ENCODE measurements at regions not wholly inside any gene's neighbourhood (a gene's known extent, or its start where the extent isn't known, plus 50 kb on each side); places are given as distances from the start of the nearest gene placed in this dataset.

DNA sequence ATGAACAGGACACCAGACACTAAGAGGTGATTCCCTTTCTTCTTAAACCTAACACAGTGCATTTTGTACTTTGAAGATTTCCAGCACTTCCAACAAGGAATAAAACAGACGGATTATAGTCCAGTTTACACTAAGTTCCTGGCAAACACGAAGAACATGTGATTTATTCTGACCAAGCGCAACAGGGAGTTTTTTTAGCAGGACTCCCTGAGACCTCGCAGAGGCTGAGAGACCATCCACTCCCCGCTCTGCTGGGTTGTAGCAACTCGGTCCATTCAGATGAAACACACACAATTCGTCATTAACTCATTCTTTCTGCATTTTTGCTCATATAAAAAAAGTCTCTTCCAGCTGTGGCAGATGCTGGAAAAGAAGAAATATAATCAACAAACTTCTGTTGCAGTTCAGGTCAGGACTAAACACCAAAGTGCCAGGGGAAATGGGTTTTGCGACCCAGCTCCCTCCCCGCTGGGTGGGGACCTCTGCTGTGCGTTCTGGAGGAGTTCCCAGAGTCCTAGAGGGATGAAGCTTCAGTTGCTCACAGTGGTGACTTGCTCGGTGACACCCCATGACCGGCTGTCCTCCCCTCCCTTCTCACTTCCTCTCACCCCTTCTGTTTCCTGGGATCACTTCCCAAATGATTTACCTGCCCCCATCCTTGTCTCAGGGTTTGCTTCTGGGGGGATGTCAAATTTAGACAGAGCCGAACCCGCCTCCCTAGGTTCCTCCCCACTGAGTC is 52.5 kb downstream of the KCNF1 start:
- TF ChIP-seq, protein P1, sequence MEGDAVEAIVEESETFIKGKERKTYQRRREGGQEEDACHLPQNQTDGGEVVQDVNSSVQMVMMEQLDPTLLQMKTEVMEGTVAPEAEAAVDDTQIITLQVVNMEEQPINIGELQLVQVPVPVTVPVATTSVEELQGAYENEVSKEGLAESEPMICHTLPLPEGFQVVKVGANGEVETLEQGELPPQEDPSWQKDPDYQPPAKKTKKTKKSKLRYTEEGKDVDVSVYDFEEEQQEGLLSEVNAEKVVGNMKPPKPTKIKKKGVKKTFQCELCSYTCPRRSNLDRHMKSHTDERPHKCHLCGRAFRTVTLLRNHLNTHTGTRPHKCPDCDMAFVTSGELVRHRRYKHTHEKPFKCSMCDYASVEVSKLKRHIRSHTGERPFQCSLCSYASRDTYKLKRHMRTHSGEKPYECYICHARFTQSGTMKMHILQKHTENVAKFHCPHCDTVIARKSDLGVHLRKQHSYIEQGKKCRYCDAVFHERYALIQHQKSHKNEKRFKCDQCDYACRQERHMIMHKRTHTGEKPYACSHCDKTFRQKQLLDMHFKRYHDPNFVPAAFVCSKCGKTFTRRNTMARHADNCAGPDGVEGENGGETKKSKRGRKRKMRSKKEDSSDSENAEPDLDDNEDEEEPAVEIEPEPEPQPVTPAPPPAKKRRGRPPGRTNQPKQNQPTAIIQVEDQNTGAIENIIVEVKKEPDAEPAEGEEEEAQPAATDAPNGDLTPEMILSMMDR (IDR thresholded peaks at IDR 0.05) = no peak
- no peak for TF ChIP-seq POLR2AphosphoS5 (IDR thresholded peaks at IDR 0.05; ENCODE audit: insufficient read depth in 1 of 2, low read depth in 1 of 2)
- TF ChIP-seq POLR2A (IDR thresholded peaks at IDR 0.05) = no peak
